ACC112 (cell line): ENCODE measurements at regions not wholly inside any gene's neighbourhood (a gene's known extent, or its start where the extent isn't known, plus 50 kb on each side); places are given as distances from the start of the nearest gene placed in this dataset.
A peak's percentile ranks its signal among the peaks of the same experiment; 100 is the strongest.

Experiments used
- H2AFZ ChIP-seq: fragments of 200-600 bp; sonication (generic); one replicate; pipeline ENCODE4 v1.6.0; 2017; ENCODE audit warnings: antibody characterized with exemption, low read length; ENCODE audit not compliant: unreplicated experiment
- H3K27ac ChIP-seq: fragments of 200-600 bp; sonication (generic); 2 replicates; pipeline ENCODE4 v1.5.1; 2014; ENCODE audit warnings: low read depth, mild to moderate bottlenecking, antibody characterized with exemption, low read length, moderate library complexity
- H3K27me3 ChIP-seq: fragments of 200-600 bp; sonication (generic); 2 replicates; pipeline ENCODE4 v1.6.1; 2014; ENCODE audit warnings: mild to moderate bottlenecking, antibody characterized with exemption, low read length, moderate library complexity, mixed read lengths; ENCODE audit not compliant: insufficient read depth
- H3K36me3 ChIP-seq: fragments of 200-600 bp; sonication (generic); 2 replicates; pipeline ENCODE4 v1.6.1; 2016; ENCODE audit warnings: mild to moderate bottlenecking, antibody characterized with exemption, low read length, moderate library complexity, mixed read lengths; ENCODE audit not compliant: insufficient read depth
- H3K4me1 ChIP-seq: fragments of 200-600 bp; sonication (generic); one replicate; pipeline ENCODE4 v1.6.1; 2016; ENCODE audit warnings: low read length, mixed read lengths; ENCODE audit not compliant: insufficient read depth, unreplicated experiment, control insufficient read depth
- H3K4me3 ChIP-seq: fragments of 200-600 bp; sonication (generic); 2 replicates; pipeline ENCODE4 v1.5.1; 2014; ENCODE audit warnings: mild to moderate bottlenecking, low read depth, low read length
- H3K79me2 ChIP-seq: fragments of 200-600 bp; sonication (generic); one replicate; pipeline ENCODE4 v1.6.0; 2016; ENCODE audit warnings: low read length; ENCODE audit not compliant: control insufficient read depth, unreplicated experiment, insufficient read depth

DNA sequence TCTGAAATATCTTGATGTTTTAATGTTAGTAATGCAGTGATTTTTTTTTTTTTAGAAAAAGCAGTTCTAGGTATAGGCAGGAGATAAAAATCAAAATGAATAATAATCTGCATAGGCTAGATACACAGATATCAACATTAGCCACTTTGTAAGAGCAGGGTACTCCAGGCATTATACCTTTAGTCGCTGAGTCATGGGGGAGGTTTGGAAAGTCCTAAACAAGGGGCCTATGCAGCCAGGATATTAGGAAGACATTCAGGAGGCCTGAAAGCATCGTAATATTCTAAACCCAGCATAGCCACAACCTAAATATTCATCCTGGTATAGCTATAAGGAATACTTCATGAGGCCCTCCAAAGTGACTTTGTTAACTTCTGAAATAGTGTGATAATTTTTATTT is 258.1 kb upstream of the NECTIN3 start:
- Histone ChIP-seq H3K4me1 (peaks cover 38% of the 10 kb centered on the region), H2AFZ (no peak overlapping the region), H3K27ac (peak overlapping the region; percentile 88)

DNA sequence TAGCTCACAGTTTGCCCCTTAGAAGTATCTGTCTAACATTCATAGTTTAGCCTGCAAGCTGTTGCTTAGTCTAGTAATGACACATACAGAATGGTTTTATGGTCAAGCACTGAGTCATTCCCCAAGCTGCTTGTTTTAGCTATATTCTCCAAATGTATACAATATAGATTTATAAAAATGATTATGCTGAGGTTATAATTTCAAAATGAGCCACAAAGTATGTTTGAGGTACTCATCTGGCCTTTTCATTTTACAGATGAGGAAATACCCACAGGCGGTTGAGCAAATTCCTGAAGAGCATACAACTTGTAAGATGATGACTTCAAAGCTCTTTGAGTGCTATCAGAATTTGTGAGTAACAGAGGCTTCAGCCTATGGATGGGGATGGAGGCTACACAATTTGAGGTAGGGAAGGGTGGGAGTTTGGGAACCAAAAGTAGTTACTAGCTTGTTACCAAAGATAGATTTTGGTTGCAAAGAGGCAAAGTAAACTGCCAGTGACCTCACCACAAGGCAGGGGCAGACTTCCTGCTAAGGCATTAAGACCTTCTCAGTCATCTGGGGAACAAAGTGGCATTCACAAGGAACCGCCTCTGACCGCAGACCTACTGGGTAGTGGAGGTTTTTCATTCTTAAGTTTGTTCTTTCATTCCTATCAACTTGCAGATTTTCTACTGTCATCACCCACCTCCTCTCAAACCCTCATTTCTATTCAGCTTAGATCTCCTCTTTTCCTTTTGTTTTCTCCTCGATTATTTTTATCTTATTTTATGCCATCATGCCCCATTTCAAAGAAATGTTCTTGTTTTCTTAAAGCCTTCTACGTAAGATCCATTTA is 257.2 kb upstream of the NECTIN3 start:
- Histone ChIP-seq H3K4me1 (peaks cover 38% of the 10 kb centered on the region), H3K4me3 (0 out of 2 replicates have a peak overlapping the region, but pooled peaks have one; percentile 8), H3K27ac (peak overlapping the region; percentile 88), H2AFZ (peak overlapping the region; percentile 1), H3K79me2 (no peaks in the 10 kb centered on the region), H3K27me3 (no peaks in the 10 kb centered on the region), H3K36me3 (no peaks in the 10 kb centered on the region)

More for the DNA sequence above, 258.1 kb upstream of the NECTIN3 start:
- no peaks in the 10 kb centered on the region for H3K27me3 ChIP-seq
- H3K4me3 ChIP-seq, result no peak overlapping the region
- no peaks in the 10 kb centered on the region for H3K79me2 ChIP-seq
- no peaks in the 10 kb centered on the region for H3K36me3 ChIP-seq

GRCh38 chr3:110815008-110815583 is 256.5 kb upstream of the NECTIN3 start:
- Histone ChIP-seq H3K4me1 (peaks cover 38% of the 10 kb centered on the region), H3K36me3 (no peaks in the 10 kb centered on the region), H3K27me3 (no peaks in the 10 kb centered on the region), H3K79me2 (no peaks in the 10 kb centered on the region), H3K27ac (peak overlapping the region; percentile 88), H2AFZ (peak overlapping the region; percentile 1), H3K4me3 (0 out of 2 replicates have a peak overlapping the region, but pooled peaks have one; percentile 8)

DNA sequence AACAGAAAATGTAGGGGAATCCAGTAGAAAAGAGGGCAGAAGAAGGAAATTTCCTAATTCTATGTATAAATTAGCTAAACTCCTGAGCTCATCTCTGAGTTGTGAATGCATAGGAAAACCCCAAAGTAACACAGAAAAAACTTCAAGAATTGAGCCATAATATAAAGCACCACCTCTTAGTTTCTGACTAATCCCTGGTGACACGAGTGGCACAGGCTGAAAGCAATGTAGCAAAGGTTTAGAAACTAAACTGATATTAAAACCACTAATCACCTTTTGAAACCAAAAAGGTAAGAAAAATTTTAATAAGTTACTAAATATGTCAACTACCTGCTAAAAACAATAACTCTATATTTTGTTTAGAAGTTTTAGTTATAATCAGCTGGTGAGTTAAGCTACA is 255.6 kb upstream of the NECTIN3 start:
- H3K4me3 ChIP-seq, result no peak overlapping the region
- no peaks in the 10 kb centered on the region for H3K79me2 ChIP-seq
- H3K27ac ChIP-seq, result peak overlapping the region; percentile 88; the same call in 1 of the 2 replicates
- peaks cover 32% of the 10 kb centered on the region for H3K4me1 ChIP-seq
- H2AFZ ChIP-seq, result no peak overlapping the region
- H3K27me3 ChIP-seq, result no peaks in the 10 kb centered on the region
- H3K36me3 ChIP-seq, result no peaks in the 10 kb centered on the region

DNA sequence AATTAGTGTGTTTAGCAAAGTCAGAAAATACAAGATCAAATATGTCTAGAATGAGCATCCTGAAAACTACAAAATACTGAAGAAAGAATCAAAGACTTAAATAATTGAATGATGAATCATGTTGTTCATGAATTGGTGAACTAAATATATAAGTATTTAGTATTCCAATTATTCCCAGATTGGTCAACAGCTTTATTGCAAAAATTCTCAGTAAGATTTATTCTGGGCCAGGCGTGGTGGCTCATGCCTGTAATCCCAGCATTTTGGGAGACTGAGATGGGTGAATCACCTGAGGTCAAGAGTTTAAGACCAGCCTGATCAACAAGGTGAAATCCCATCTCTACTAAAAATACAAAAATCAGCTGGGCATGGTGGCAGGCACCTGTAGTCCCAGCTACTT is 250.0 kb upstream of the NECTIN3 start:
- Histone ChIP-seq H3K27me3 (no peaks in the 10 kb centered on the region), H3K4me3 (no peak overlapping the region), H2AFZ (no peak overlapping the region), H3K27ac (no peak overlapping the region), H3K4me1 (no peaks in the 10 kb centered on the region), H3K36me3 (no peaks in the 10 kb centered on the region), H3K79me2 (no peaks in the 10 kb centered on the region)

- no peak overlapping the region for H2AFZ ChIP-seq
These were observed 248.6 kb upstream of the NECTIN3 start for GRCh38 chr3:110822971-110823370.

DNA sequence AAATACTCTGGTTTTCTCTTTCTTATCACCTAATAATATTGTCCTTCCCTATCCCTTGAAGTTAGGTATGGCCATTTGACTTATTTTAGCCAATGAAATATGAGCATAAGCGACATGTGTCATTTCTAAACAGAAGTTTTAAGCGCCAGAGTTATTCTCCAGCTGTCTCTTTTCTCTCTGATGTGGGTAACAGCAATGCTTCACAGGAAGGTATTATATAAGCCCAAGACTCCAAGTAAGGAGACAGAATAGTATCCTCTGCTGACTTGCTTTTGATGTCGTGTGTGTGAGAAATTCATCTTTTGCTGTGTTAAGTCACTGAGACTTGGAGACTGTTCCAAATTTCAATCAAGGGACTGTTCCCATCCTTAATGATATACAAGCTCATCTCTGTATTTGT is 224.6 kb upstream of the NECTIN3 start:
- Histone ChIP-seq H3K4me3 (no peak overlapping the region), H2AFZ (no peak overlapping the region), H3K27me3 (no peaks in the 10 kb centered on the region)

More at GRCh38 chr3:110822971-110823370, 248.6 kb upstream of the NECTIN3 start:
- Histone ChIP-seq H3K36me3 (no peaks in the 10 kb centered on the region), H3K27ac (no peak overlapping the region), H3K79me2 (no peaks in the 10 kb centered on the region), H3K4me3 (no peak overlapping the region), H3K27me3 (no peaks in the 10 kb centered on the region), H3K4me1 (no peaks in the 10 kb centered on the region)

DNA sequence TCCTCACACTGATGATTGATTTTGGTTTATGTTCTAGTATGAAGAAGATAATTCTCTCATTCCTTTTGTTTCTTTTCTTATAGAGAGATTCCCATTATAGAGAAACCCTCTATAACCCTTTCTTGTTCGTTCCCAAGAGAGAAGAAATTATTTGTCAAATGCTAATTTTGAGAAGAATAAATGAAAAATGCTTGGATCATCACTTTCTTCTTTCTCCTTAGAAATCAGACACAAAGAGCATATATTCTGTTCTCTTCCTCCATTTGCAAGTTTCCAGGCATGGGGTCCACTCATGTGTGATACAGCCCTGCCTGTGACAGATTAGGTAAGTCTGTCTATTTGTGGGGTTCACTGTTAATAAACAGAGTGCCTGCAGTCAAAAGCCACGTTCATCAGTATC is 222.6 kb upstream of the NECTIN3 start:
- H3K36me3 ChIP-seq, result no peaks in the 10 kb centered on the region
- no peak overlapping the region for H2AFZ ChIP-seq
- no peak overlapping the region for H3K27ac ChIP-seq

More for the DNA sequence above, 224.6 kb upstream of the NECTIN3 start:
- H3K4me1 ChIP-seq, result no peaks in the 10 kb centered on the region
- no peaks in the 10 kb centered on the region for H3K36me3 ChIP-seq
- H3K27ac ChIP-seq, result no peak overlapping the region
- no peaks in the 10 kb centered on the region for H3K79me2 ChIP-seq

GRCh38 chr3:110851736-110852135 is 219.9 kb upstream of the NECTIN3 start:
- no peaks in the 10 kb centered on the region for H3K36me3 ChIP-seq
- no peak overlapping the region for H3K27ac ChIP-seq
- no peaks in the 10 kb centered on the region for H3K4me1 ChIP-seq
- no peak overlapping the region for H3K4me3 ChIP-seq
- H3K79me2 ChIP-seq, result no peaks in the 10 kb centered on the region
- H3K27me3 ChIP-seq, result no peaks in the 10 kb centered on the region
- no peak overlapping the region for H2AFZ ChIP-seq

More for the DNA sequence above, 222.6 kb upstream of the NECTIN3 start:
- H3K27me3 ChIP-seq, result no peaks in the 10 kb centered on the region
- H3K4me3 ChIP-seq, result no peak overlapping the region
- no peaks in the 10 kb centered on the region for H3K4me1 ChIP-seq
- H3K79me2 ChIP-seq, result no peaks in the 10 kb centered on the region

DNA sequence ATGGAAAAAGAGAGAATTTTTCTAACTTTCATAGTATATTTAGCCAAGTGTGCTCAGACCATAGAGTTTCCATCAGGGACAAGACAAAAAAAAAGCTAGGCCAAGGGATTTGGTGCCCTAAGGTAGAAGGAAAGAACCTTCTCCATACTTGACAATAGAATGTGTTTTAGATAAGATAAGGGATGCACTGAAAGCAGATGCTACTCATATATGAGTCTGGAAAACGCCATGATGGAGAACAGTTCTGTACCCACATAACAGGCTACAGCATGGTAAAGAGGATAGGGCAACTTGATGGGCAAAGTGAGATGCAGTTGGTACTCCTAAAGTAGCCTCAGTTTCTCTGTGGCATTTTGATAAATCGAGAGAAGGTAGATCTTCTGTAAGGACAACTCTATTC is 216.4 kb upstream of the NECTIN3 start:
- H3K4me1 ChIP-seq, result no peaks in the 10 kb centered on the region

GRCh38 chr3:110856916-110857315 is 214.7 kb upstream of the NECTIN3 start:
- Histone ChIP-seq H3K4me3 (no peak overlapping the region), H3K79me2 (no peaks in the 10 kb centered on the region), H3K27ac (no peak overlapping the region), H3K4me1 (no peaks in the 10 kb centered on the region), H3K27me3 (no peaks in the 10 kb centered on the region), H2AFZ (no peak overlapping the region), H3K36me3 (no peaks in the 10 kb centered on the region)

More for the DNA sequence above, 216.4 kb upstream of the NECTIN3 start:
- Histone ChIP-seq H3K79me2 (no peaks in the 10 kb centered on the region), H2AFZ (no peak overlapping the region), H3K27me3 (no peaks in the 10 kb centered on the region), H3K36me3 (no peaks in the 10 kb centered on the region), H3K4me3 (no peak overlapping the region), H3K27ac (no peak overlapping the region)
